PC-3 (cell line): ENCODE measurements at regions not wholly inside any gene's neighbourhood (a gene's known extent, or its start where the extent isn't known, plus 50 kb on each side); places are given as distances from the start of the nearest gene placed in this dataset.

Experiments used
- ATAC-seq: fragments of 200-7000 bp; cut with Tn5 transposase; 2 replicates; pipeline ENCODE4 v1.9.1; 2020; ENCODE audit warnings: mild to moderate bottlenecking, moderate library complexity
- BruUV-seq: library from RNA; stranded (reverse); fragments of 400-500 nt; replicated peaks from 2 replicates; lab custom pipeline; 2021; lab: Mats Ljungman, UMichigan
- CTCF ChIA-PET: fragments of 300-600 bp; sonication (Branson Sonifier 250); formaldehyde crosslinking; loops from one replicate; lab custom pipeline; 2022; ENCODE audit warnings: antibody characterized with exemption; lab: Charles Lee
- POLR2A ChIA-PET: fragments of 300-600 bp; sonication (Branson Sonifier 250); formaldehyde crosslinking; loops from one replicate; lab custom pipeline; 2022; ENCODE audit warnings: antibody characterized with exemption; ENCODE audit not compliant: unreplicated experiment; lab: Charles Lee
- DNase-seq: peaks from one replicate; pipeline ENCODE4 v3.0.0-alpha.2; 2015
- H2AFZ ChIP-seq: fragments of 300-600 bp; sonication (generic); 2 replicates; pipeline ENCODE4 v1.6.0; 2016; ENCODE audit warnings: antibody characterized with exemption, low read length
- H3F3A ChIP-seq: fragments of 300-600 bp; sonication (generic); one replicate; pipeline ENCODE4 v1.6.0; 2017; ENCODE audit warnings: antibody characterized with exemption, low read length, control low read depth, mild to moderate bottlenecking; ENCODE audit not compliant: unreplicated experiment
- H3K27ac ChIP-seq: fragments of 300-600 bp; sonication (generic); 2 replicates; pipeline ENCODE4 v1.5.1; 2016; ENCODE audit warnings: mild to moderate bottlenecking, low read length
- H3K27me3 ChIP-seq: fragments of 300-600 bp; sonication (generic); 2 replicates; pipeline ENCODE4 v1.6.1; 2016; ENCODE audit warnings: low read length, mixed read lengths
- H3K36me3 ChIP-seq: fragments of 300-600 bp; sonication (generic); 2 replicates; pipeline ENCODE4 v1.6.1; 2016; ENCODE audit warnings: low read depth, mixed run types, low read length, mixed read lengths
- H3K4me1 ChIP-seq: fragments of 300-600 bp; sonication (generic); 2 replicates; pipeline ENCODE4 v1.5.1; 2016; ENCODE audit warnings: low read length; ENCODE audit not compliant: insufficient read depth
- H3K4me2 ChIP-seq: fragments of 300-600 bp; sonication (generic); 2 replicates; pipeline ENCODE4 v1.6.0; 2016; ENCODE audit warnings: low read length
- H3K4me3 ChIP-seq: fragments of 300-600 bp; sonication (generic); 2 replicates; pipeline ENCODE4 v1.5.1; 2016; ENCODE audit warnings: mild to moderate bottlenecking, low read length, mixed read lengths
- H3K79me2 ChIP-seq: fragments of 300-600 bp; sonication (generic); 2 replicates; pipeline ENCODE4 v1.6.1; 2017; ENCODE audit warnings: low read length, mixed read lengths
- H3K9ac ChIP-seq: fragments of 300-600 bp; sonication (generic); 2 replicates; pipeline ENCODE4 v1.6.0; 2016; ENCODE audit warnings: mild to moderate bottlenecking, low read length
- H3K9me2 ChIP-seq: fragments of 300-600 bp; sonication (generic); replicated peaks from 2 replicates; pipeline ENCODE4 v1.6.1; 2016; ENCODE audit warnings: mixed run types, low read length, mixed read lengths
- H3K9me3 ChIP-seq: fragments of 300-600 bp; sonication (generic); 2 replicates; pipeline ENCODE4 v1.6.1; 2016; ENCODE audit warnings: low read length, mixed read lengths
- H4K20me1 ChIP-seq: fragments of 300-600 bp; sonication (generic); 2 replicates; pipeline ENCODE4 v1.6.1; 2016; ENCODE audit warnings: low read length, mixed read lengths
- CTCF ChIP-seq: fragments of 300-600 bp; sonication (generic); conservative IDR thresholded peaks from 2 replicates; pipeline ENCODE4 v1.5.1; 2017; ENCODE audit warnings: antibody characterized with exemption, low read depth, mild to moderate bottlenecking, low read length
- EZH2 ChIP-seq: fragments of 300-600 bp; sonication (generic); IDR thresholded peaks from one replicate; pipeline ENCODE4 v1.6.1; 2017; ENCODE audit warnings: antibody characterized with exemption, mild to moderate bottlenecking, low read length; ENCODE audit not compliant: unreplicated experiment
- EZH2phosphoT487 ChIP-seq: fragments of 300-600 bp; sonication (generic); IDR thresholded peaks from 2 replicates; pipeline ENCODE4 v1.6.1; 2018; ENCODE audit warnings: mild to moderate bottlenecking, antibody characterized with exemption, low read length, borderline replicate concordance
- intact Hi-C: fragments of 100-400 bp; cut with micrococcal nuclease; formaldehyde crosslinking; loops from 2 replicates; pipeline ENCODE4 v1.9.0; 2023

GRCh38 chr14:76956316-76957090 lies 72.0 kb downstream of the IRF2BPL start:
- peak overlapping the region; percentile 95 for H3K27ac ChIP-seq
- peak overlapping the region; percentile 80 for H3K4me2 ChIP-seq
- TF ChIP-seq EZH2phosphoT487 (peak; percentile 95), EZH2 (no peak)
- POLR2A ChIA-PET = interaction anchor here (0.5 to 0.7 kb wide), 3 partner anchors 56 to 84 kb away, joined by 3 to 5 read pairs (median 3); no protein-coding TSS in a partner anchor
- ATAC-seq (peak; percentile 52), DNase-seq (peak; percentile 99)
- H3K36me3 ChIP-seq = no peaks in the 10 kb centered on the region
- H3K9me3 ChIP-seq = no peaks in the 10 kb centered on the region
- intact Hi-C loops = loop anchor here (1.0 to 2.0 kb wide), 3 partner anchors 38 to 76 kb away; no protein-coding TSS in a partner anchor
- peak overlapping the region; percentile 52 for H3K4me3 ChIP-seq
- H3K9me2 ChIP-seq = no peaks in the 10 kb centered on the region
- H3K79me2 ChIP-seq = peaks cover 3% of the 10 kb centered on the region; the same call in 1 of the 2 replicates
- H4K20me1 ChIP-seq = no peaks in the 10 kb centered on the region
- CTCF ChIA-PET = interaction anchor here (0.5 to 1.9 kb wide), 5 partner anchors 36 to 114 kb away, joined by 3 to 12 read pairs (median 4); no protein-coding TSS in a partner anchor
- H3K27me3 ChIP-seq = no peaks in the 10 kb centered on the region
- H3K4me1 ChIP-seq = peaks cover 80% of the 10 kb centered on the region
- BruUV-seq = no TSS peak
- H3K9ac ChIP-seq = peak overlapping the region; percentile 76
- H3F3A ChIP-seq = peaks cover 10% of the 10 kb centered on the region
- peak overlapping the region; percentile 50 for H2AFZ ChIP-seq

GRCh38 chr14:76955575-76956315 lies 72.8 kb downstream of the IRF2BPL start:
- peak overlapping the region; percentile 95 for H3K27ac ChIP-seq
- H3K9me3 ChIP-seq = no peaks in the 10 kb centered on the region
- H4K20me1 ChIP-seq = no peaks in the 10 kb centered on the region
- BruUV-seq = TSS peak; percentile 79
- intact Hi-C loops = loop anchor here (1.0 to 2.0 kb wide), 3 partner anchors 37 to 77 kb away; no protein-coding TSS in a partner anchor
- DNase-seq = peak; percentile 75
- H3K27me3 ChIP-seq = no peaks in the 10 kb centered on the region
- no peaks in the 10 kb centered on the region for H3K36me3 ChIP-seq
- ATAC-seq = peak; percentile 11
- CTCF ChIA-PET = interaction anchor here (0.5 to 1.9 kb wide), 5 partner anchors 36 to 115 kb away, joined by 3 to 12 read pairs (median 4); no protein-coding TSS in a partner anchor
- H3F3A ChIP-seq = peaks cover 10% of the 10 kb centered on the region
- H2AFZ ChIP-seq = peak overlapping the region; percentile 50
- peaks cover 73% of the 10 kb centered on the region for H3K4me1 ChIP-seq
- POLR2A ChIA-PET = interaction anchor here (0.5 to 0.7 kb wide), 3 partner anchors 56 to 85 kb away, joined by 3 to 5 read pairs (median 3); no protein-coding TSS in a partner anchor
- H3K4me2 ChIP-seq = peak overlapping the region; percentile 80
- peak overlapping the region; percentile 52 for H3K4me3 ChIP-seq
- TF ChIP-seq EZH2 (no peak), EZH2phosphoT487 (no peak), CTCF (no peak)
- H3K9ac ChIP-seq = peak overlapping the region; percentile 76
- H3K9me2 ChIP-seq = no peaks in the 10 kb centered on the region
- H3K79me2 ChIP-seq = peaks cover 3% of the 10 kb centered on the region; the same call in 1 of the 2 replicates
